ENCODE measurements at regions not wholly inside any gene's neighbourhood (a gene's known extent, or its start where the extent isn't known, plus 50 kb on each side); places are given as distances from the start of the nearest gene placed in this dataset.

GRCh38 chr11:10374386-10374785 lies 69.5 kb downstream of the ADM start:
- no peak for DNase-seq
- no TSS peak for BruUV-seq (replicated peaks)
- H3K4me3 Mint-ChIP-seq (ENCODE audit: low read depth, unreplicated experiment): no peak overlapping the region
- CTCF ChIA-PET: interaction anchor here (1.6 kb wide), 1 partner anchor 8 kb away, joined by 3 read pairs; no protein-coding TSS in a partner anchor
- no peaks in the 10 kb centered on the region for H3K36me3 Mint-ChIP-seq (ENCODE audit: insufficient read depth, unreplicated experiment)
- no peaks in the 10 kb centered on the region for H3K9me3 Mint-ChIP-seq (ENCODE audit: low read depth, unreplicated experiment)
- no peak overlapping the region for H3K27ac Mint-ChIP-seq (ENCODE audit: unreplicated experiment)
- no peak for TF ChIP-seq CTCF (IDR thresholded peaks at IDR 0.05; ENCODE audit: unreplicated experiment)
- intact Hi-C loops (cut with micrococcal nuclease; ENCODE audit: unreplicated experiment): no loop called here
- peaks cover 17% of the 10 kb centered on the region for H3K27me3 Mint-ChIP-seq (ENCODE audit: unreplicated experiment)
- no peaks in the 10 kb centered on the region for H3K4me1 Mint-ChIP-seq (ENCODE audit: low read depth, unreplicated experiment)

DNA sequence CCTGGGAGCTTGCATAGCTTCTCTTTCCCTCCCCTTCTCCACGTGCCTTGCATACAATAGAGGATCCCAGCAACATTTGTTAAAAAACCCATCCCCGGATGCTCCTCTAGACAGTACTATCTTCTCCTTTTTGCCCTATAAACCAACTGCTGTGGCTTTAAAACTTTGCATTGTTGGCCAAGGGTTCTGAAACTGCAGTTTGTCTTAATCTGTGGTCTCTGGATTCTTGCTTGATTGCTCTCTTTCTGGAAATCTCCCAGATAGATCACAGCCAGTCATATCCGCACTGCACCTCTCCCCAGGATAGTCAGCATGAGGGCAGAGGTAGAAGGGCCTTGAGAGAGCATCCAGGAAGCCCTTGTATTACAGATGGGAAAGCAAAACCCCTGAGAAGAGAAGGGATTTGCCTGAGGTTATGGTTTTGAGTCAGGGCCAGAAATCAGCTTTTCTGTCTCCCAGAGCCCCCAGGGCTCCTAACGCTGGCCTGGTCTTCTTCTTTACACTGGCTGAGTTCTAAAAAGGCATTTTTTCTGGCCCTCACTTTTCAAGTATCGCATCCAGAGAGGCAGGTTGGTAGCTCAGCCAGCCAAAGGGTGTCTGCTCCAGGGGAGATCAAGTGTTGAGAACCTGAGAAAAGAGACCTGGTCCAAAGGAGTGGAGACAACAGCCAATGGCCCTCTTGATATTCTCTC lies 70.6 kb downstream of the ADM start:
- DNase-seq: no peak
- intact Hi-C loops (cut with micrococcal nuclease; ENCODE audit: unreplicated experiment): no loop called here
- H3K4me3 Mint-ChIP-seq (ENCODE audit: low read depth, unreplicated experiment): no peak overlapping the region
- no peaks in the 10 kb centered on the region for H3K4me1 Mint-ChIP-seq (ENCODE audit: low read depth, unreplicated experiment)
- H3K27ac Mint-ChIP-seq (ENCODE audit: unreplicated experiment): no peak overlapping the region
- peaks cover 17% of the 10 kb centered on the region for H3K27me3 Mint-ChIP-seq (ENCODE audit: unreplicated experiment)
- H3K36me3 Mint-ChIP-seq (ENCODE audit: insufficient read depth, unreplicated experiment): no peaks in the 10 kb centered on the region
- CTCF ChIA-PET: interaction anchor here (1.6 kb wide), 1 partner anchor 9 kb away, joined by 3 read pairs; no protein-coding TSS in a partner anchor
- no peak for TF ChIP-seq CTCF (IDR thresholded peaks at IDR 0.05; ENCODE audit: unreplicated experiment)
- no TSS peak for BruUV-seq (replicated peaks)
- H3K9me3 Mint-ChIP-seq (ENCODE audit: low read depth, unreplicated experiment): no peaks in the 10 kb centered on the region

- BruUV-seq (replicated peaks): no TSS peak
- Mint-ChIP-seq H3K36me3 (ENCODE audit: insufficient read depth, unreplicated experiment) (no peaks in the 10 kb centered on the region), H3K4me3 (ENCODE audit: low read depth, unreplicated experiment) (no peak overlapping the region), H3K9me3 (ENCODE audit: low read depth, unreplicated experiment) (no peaks in the 10 kb centered on the region), H3K27ac (ENCODE audit: unreplicated experiment) (no peak overlapping the region), H3K27me3 (ENCODE audit: unreplicated experiment) (peaks cover 20% of the 10 kb centered on the region), H3K4me1 (ENCODE audit: low read depth, unreplicated experiment) (no peaks in the 10 kb centered on the region)
- no peak for TF ChIP-seq CTCF (IDR thresholded peaks at IDR 0.05; ENCODE audit: unreplicated experiment)
- no peak for DNase-seq
- CTCF ChIA-PET: interaction anchor here (0.7 to 1.6 kb wide), 2 partner anchors 10 to 38 kb away, joined by 3 to 4 read pairs; no protein-coding TSS in a partner anchor
- intact Hi-C loops (cut with micrococcal nuclease; ENCODE audit: unreplicated experiment): no loop called here
Measured at GRCh38 chr11:10376061-10376460, 71.2 kb downstream of the ADM start.

DNA sequence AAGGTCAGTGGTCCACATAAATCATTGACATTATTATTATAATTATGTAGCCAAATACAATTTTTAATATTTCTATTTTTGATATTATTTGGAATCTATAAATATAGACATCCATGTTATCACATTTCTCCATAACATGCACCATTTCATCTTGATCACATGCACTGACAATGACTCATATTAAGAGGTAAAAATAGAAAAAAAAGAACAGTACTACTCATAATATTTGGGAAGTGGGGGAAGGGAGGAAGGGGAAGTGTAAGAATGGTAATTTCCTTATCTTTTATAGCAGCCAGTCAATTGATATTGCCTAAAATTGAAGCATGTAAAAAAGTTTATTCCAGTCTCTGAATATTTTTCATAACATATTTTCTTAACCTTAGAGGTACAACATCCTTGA lies 72.3 kb downstream of the ADM start:
- no peaks in the 10 kb centered on the region for H3K4me1 Mint-ChIP-seq (ENCODE audit: low read depth, unreplicated experiment)
- no peak overlapping the region for H3K4me3 Mint-ChIP-seq (ENCODE audit: low read depth, unreplicated experiment)
- H3K27ac Mint-ChIP-seq (ENCODE audit: unreplicated experiment): no peak overlapping the region
- DNase-seq: no peak
- peaks cover 23% of the 10 kb centered on the region for H3K27me3 Mint-ChIP-seq (ENCODE audit: unreplicated experiment)
- intact Hi-C loops (cut with micrococcal nuclease; ENCODE audit: unreplicated experiment): no loop called here
- no peaks in the 10 kb centered on the region for H3K9me3 Mint-ChIP-seq (ENCODE audit: low read depth, unreplicated experiment)
- CTCF ChIA-PET: no interaction called here
- H3K36me3 Mint-ChIP-seq (ENCODE audit: insufficient read depth, unreplicated experiment): no peaks in the 10 kb centered on the region
- no TSS peak for BruUV-seq (replicated peaks)
- TF ChIP-seq CTCF (IDR thresholded peaks at IDR 0.05; ENCODE audit: unreplicated experiment): no peak

Measured in Calu3 (cell line).